Right lung (tissue), 2 donors: ENCODE measurements at regions not wholly inside any gene's neighbourhood (a gene's known extent, or its start where the extent isn't known, plus 50 kb on each side); places are given as distances from the start of the nearest gene placed in this dataset.
A peak's percentile ranks its signal among the peaks of the same experiment; 100 is the strongest.

Experiments
- DNase-seq, 2 donors: peaks; one replicate each; pipeline ENCODE4 v3.0.0-alpha.2; 2013

DNA sequence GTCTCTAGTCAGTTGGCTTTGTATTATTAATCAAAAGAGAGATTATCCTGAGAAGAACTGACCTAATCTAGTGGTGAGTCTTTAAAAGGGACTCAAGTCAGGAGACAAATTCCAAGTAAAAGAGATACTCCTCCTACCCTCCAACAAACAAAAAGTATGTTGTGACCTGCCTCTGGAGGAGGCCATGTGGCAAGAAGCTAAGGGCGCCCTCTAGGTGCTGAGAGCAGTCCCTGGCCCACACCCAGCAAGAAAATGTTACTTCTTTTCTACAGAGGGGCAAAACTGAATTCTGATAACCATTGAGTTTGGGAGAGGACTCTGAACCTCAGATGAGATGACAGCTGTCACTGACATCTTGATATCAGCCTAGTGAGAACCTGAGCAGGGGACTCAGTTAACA, 953.6 kb upstream of the AGA start:
- no peak for DNase-seq

DNA sequence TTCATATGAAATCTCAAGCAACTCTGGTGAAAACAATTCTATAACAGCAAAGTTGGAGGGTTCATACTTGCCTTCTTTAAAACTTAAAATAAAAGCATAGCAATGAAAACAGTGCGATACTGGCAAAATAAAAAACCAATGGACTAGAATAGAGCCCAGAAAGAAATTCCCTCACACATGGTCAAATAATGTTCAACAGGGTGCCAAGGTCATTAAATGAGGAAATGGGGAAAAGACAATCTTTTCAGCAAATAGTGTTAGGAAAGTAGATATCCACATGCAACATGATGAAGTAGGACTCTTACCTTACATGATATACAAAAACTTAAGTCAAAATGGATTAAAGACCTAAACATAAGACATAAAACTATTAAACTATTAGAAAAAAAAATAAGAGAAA, 970.2 kb upstream of the AGA start:
- DNase-seq: no peak

DNA sequence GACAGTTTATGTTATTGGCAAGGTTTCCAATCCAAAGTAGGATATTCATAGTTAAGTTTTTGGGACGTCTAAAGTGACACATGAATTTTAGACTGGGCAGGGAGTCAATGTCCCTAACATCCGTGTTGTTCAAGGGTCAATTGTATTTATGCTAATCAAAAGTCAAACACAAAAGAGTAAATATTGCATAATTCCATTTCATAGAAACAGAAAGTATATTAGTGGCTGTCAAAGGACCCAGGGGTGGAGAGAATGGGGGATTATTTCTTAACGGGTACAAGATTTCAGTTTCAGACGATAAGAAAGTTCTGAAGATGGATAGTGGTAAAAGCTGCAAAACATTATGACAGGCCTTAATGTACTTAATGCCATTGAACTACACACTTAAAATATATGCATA, 971.8 kb upstream of the AGA start:
- DNase-seq: no peak

DNA sequence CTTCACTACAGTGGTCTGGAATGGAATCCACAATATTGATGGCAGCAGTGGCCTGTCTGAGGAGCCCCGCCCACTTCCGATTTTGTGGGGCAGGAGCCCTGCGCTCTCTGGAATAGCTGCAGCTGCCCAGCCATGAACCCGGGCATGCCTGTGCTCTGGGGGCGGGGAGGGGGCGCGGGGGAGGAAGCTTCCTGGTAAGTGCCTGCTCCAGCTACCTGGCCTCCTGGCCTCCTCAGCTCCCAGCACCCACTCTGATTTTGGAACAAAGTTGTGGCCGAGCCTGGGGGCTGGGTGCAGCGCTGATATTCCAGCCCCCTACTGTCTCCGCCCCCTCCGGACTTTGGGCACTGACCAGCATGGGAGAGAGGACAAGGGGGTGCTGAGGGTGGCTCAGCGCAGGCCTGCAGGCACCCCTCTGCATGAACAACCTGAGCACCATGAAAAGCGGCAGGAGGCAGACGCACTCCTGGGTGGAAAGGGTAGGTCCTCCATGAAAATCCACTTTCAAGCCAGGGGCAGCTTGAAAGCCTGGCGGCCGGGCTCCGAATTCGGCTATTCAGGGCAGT, 972.7 kb upstream of the AGA start:
- DNase-seq: no peak

DNA sequence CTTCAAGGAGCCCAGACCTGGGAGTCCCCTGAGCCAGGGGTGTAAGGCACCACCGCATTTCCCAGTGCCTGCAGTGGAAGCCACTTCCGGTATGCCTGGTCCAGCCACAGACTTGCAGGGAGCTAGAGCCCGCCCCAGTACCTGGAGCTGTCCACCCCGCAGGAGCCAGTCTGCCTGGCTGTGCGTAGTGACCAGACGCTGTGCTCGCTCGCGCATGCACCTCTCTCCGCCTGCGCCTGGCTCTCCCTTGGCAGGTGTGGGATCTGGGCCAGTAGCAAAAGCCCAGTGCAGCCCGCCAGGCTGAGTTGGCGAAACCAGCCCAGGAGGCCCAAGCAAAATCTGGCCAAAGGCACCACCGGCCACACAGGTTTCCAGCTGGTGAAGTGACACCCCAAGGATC, 973.7 kb upstream of the AGA start:
- no peak for DNase-seq

DNA sequence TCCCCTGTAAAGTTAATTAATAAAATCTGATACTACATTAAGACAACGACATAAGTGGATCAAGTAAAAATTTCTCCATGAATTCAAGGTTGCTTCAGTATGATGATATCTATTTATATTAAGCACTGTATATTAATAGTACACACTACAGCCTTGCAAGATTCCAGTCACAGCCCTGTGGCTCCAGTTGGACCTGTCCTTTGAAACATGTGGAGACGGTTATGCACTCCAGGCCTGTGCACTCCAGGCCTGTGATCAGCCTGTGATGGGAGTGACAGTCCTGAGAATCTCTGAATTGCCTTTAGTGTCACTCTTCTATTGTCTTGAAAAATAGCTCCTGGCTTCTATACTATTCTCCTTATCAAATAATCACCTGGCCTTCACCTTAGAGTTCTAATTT, 981.1 kb upstream of the AGA start:
- no peak for DNase-seq

DNA sequence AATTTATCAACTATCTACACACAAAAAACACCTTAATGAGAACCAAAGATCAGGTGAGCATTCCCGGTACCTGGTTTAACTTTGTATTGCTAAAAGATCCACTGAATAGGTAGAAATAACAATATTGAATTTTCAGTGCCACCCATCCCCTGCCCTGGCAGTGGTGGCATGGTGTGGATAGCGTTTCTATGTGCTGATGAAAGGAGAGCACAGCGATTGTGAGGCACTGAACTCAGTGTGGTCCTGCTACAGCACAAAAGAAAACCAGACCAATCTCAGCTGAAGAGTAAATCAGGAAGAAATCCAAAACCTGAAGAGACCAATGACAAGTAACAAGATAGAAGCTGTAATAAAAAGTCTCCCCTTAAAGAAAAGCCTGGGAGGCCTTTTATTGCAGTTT, 984.6 kb upstream of the AGA start:
- no peak for DNase-seq

DNA sequence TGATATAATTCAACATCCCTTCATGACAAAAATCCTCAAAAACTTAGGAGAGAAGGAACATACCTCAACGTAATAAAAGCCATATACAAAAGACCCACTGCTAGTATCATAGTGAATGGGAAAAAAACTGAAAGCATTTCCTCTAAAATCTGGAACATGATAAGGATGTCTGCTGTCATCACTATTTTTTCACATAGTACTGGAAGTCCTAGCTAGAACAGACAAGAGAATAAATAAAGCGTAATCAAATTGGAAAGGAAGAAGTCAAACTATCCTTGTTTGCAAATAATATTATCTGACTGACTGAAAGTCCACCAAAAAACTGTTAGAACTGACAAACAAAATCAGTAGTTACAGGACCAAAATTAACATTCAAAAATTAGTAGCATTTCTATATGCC, 985.4 kb upstream of the AGA start:
- no peak for DNase-seq

DNA sequence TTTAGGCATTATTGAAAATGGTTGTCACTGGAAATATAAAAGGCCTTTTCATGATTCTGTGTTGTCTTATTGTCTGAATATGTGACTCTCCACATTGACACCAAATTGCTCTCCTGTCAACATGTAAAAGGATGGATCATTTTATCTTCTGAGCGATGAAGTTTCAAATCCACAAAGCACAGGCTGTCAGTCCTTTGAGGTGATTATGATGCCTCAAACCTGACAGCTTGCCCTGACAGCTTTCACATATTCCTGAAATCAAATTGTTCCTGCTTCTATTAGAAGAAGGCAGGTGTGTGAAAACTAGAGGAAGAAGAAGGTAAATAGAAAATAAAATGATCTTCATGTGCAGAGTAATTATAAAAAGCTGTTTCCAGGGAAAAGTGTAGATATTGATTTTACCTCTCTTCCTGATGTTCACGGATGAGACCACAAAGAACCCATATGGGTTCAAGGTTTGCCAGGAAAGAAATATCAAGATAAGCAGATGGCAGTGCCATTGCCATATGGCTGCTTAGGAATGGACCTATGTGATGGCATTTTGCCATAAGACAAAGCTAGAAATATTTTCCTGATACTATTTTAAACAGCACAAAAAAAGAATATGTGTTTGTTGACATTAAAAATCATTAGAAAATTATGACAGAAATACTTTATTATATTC, 1006.3 kb upstream of the AGA start:
- DNase-seq: no peak

DNA sequence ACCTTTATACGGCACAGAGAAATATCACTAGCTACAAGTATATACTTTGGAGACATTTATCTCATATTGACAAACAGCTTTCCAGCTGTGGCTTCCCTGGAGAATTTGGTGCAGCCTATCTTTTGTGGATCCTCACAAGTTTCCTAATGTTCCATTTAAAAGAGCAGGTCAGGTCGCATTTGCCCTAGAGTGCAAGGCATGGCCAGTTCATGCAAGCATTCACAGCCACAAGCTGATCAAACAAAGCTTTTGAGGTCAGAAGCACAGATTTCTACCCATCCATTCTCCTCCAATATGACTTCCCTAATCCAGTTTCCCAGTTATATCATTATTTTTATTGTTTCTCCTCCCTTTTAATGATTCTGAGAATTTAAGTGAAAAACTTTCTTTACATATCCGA, 1008.4 kb upstream of the AGA start:
- DNase-seq: no peak

DNA sequence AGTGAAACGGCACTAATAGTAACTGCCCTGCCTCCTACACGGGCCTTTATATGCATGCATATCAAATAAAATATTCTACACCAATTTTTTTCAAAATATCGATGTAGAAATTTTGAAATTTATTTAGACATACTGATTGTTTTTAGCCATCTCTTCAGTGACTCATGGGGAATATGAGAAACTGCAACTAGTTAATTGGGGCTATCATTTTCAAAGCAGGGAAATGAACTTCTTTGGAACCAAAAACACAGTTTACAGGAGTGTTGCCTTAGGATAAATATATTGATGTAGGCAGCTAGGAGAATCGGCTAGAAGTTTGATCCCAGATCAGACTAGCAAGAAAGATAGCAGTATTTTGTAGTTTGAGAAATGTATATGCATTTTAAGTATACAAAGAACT, 1010.8 kb upstream of the AGA start:
- DNase-seq: no peak

DNA sequence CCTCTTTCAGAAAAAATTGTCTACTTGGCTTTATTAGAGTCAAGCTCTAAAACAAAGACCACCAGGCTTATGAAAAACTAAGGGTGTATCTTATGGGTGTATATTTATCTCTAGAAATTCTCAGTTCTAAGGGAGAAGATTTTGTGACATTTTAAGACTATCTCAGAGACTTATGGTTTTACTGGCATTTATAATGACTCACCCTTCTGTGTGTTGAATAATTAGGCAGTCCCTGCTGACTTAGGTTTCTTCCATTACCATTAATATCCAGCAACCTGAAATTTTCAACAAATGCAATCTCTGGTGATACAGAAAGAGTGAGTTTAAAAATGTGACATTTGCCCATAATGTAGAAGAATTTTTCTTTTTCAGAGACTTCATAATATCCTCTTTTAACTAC, 1015.0 kb upstream of the AGA start:
- DNase-seq: no peak

DNA sequence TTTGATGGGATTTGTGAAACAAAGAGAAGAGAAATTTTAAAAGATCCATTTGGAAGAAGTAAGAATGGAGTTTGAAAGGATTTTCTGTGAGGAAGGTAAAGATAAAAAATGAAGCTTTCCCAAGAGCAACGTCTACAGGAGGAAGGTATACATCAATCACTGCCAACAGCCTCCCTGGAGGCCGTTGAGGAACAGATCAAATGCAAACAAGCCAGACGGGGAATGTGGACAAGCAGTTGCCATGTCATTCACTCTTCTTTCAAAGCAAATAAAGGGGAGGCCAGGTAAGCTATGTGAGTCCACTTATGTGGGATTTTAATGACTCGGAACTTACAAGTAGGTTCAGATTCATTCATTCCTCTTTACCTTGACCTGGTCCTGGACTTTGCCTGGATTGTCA, 1020.5 kb upstream of the AGA start:
- no peak for DNase-seq

DNA sequence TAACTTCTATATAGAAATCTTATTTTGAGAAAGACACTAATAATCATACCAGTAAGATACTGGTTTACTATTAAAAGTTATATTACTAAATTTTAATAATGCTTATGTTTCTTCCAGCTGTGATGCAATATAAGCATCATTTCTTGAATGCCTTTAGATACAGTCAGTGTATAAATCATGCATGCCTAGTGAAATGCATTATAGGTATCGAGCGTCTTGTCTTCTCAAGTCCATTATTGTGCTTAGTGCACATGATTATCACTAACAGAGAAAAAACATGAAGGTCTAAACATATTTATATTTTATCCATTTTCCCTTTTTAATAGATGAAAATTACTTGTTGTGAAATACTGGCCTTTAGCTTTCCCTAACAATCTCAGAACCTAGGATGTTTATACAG, 1021.5 kb upstream of the AGA start:
- no peak for DNase-seq

DNA sequence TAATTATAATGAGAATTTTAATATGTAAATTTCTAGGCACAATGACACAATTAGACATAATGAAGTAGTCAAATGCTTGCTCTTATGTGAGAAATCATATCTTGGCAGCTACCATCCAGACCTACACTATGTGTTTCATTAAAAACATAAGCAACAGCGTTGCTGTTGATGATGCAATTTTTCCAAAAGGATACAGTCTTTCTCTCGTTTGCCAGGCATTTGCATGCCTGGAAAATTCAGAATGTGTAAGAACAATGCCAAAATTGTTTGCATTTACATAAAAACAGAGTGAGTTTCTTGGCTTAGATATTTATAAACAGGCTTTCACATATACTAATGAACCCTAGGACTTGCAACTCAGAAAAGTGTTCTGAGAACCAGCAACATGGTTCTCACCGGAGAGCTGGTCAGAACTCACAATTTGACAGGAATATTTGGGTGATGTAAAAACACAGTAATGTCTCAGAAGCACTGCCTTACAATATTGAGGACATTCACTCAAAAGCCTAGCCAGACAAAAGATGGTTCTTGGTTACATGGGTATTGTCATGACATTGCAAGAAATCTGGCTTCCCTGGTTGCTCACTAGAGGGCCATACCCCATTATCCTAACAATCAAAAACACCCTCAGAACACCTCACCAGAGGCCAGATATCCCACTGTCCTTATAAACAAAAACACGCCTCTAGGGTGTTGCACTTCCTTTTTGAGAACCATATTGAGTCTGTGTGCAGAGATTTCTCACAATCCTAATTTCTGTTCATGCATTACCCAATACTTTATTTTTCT, 1029.0 kb upstream of the AGA start:
- no peak for DNase-seq

DNA sequence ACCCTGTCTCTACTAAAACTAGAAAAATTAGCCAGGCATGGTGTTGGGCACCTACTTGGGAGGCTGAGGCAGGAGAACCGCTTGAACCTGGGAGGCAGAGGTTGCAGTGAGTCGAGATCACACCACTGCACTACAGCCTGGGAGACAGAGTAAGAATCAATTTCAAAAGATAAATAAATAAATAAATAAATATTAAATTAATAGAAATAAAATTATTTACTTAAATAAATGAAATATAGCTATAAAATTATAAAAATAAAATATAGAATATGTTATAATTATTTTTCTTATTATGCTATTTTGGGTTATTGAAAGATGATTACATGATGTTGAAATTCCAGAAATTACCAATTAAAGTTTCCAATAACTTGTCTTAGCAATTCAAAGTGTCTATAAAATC, 1029.8 kb upstream of the AGA start:
- no peak for DNase-seq

DNA sequence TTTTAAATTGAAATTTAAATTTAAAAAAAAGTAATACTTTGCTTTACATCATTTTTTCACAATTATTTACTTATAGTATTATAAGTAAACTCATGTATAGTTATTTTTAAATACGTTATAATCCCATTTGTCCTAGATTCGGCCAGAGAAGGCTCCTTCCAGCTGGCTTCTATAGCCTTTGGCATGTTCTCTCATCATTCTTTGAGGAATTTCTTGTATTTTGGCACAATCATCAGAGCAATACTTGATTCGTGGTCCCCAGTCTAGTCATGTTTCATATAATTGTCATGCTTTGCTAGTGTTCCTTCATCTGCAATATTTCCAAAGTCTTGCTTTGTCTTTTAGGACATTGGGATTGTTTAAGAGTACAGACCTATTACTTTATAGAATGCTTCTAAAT, 1037.9 kb upstream of the AGA start:
- peak in 1 of 2 donors; percentile 16 for DNase-seq

DNA sequence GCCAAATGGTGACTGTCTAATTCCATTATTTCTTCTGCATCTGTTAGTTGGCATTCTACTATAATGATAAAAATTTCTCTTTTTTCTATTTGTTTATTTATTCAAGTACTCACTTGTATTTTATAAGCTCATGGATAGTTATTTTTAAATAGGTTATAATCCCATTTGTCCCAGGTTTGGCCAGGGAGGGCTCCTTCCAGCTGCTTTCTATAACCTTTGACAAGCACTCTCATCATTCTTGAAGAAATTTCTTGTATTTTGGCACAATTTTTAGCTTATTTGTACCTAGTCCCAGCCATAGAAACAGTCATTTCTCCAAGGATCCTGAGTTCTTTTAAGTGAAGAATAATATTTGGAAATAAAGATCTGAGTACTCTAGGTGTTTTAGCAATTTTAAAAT, 1038.6 kb upstream of the AGA start:
- DNase-seq: no peak

DNA sequence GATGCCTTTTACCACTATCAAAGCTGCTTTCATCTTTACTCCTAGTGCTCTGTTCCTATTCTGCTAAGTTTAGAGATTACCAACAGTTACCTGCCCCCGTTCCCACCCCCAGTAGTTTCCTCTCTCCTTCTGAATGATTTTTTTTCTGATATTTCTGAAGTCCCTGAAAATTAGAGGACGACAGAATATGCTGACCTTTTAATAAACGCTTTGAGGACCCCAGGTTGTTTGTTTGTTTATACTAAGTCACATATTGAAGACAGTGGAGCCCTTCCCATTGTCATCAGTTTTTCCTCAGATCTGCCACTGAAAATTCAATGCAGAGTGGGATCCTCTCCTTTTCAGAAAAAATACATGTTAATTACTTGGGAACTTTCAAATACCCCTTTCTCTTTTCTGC, 1039.3 kb upstream of the AGA start:
- DNase-seq: no peak

DNA sequence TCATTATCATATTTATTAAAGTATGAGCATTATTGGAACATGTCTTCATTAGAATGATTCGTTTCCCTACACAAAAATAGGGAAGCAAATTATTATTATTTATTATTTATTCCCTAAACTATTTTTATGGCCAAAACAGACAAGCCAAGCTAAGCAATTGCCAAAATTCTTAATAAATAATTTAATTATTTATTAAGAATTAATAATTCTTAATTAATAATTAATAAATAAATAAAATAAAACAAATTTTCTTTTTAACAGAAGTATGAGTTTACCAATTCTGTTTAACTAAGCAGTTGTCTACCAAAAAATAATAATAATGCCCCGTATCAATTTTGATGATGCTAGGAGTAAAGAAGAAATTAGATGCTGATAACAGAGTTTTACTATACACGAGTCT, 1080.8 kb upstream of the AGA start:
- no peak for DNase-seq

DNA sequence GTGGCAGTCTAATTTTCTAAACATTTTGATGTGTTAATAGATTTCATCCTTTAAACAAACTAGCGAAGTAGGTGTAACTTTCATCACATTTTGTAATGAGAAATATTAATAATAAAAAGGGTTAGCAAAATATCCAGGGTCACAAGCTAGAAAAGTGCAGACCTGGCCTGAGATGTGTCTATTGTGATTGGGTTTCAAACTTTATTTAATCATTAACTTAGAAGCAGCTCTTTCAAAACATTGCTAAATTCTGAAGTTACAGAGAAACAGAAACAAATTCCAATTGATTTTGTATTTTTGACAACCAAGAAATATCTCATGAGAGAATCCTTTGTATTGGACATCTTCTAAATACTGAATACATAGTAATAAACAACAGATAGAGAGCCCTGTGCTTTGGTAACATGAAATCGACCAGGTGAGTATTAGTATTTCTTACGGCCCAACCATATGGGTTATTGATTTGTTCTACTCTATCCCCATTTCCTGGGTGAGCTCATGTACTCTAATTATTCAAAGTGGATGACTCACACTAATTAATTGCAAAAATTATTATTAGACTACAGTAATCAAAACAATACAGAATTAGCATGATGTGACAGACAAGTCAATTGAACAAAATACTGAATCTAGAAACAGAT, 1093.8 kb upstream of the AGA start:
- DNase-seq: no peak

DNA sequence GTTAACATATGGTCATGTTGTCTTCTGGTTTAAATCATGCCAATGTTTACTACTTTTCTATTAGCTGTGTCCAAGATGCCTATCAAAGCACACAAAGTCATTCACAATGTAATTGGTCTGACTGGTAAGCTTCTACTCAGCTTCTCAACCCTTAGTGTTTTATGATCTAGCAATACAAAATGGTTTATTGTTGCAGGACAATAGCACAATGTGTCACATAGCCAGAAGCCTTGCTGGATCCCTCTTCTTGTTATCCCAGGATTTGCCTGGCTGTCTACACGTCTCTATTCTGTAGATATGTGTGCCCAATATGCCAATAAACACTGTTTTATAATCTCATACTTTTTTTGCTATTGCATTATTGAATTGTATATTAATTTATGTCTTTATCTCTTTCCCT, 1111.0 kb upstream of the AGA start:
- no peak for DNase-seq

DNA sequence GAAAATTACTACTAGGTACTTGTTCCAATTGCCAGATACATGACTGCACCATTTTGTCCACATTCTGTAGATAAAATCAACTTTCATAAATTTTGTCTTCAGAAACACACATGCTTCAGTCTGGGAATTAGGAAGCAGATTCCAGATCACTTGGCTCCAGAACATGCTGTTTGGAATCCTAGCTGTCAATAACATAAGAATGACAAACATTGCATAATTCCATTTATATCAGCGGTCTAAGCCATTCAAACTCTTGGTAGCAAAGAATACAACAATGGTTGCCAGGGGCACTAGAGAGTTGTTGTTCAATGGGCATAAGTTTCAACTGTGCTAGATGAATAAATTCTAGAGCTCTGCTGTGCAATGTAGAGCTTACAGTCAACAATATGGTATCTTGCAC, 1112.1 kb upstream of the AGA start:
- no peak for DNase-seq
